ENCODE measurements at regions not wholly inside any gene's neighbourhood (a gene's known extent, or its start where the extent isn't known, plus 50 kb on each side); places are given as distances from the start of the nearest gene placed in this dataset.

GRCh38 chr16:5175266-5175665 is 77.7 kb upstream of the EEF2KMT start:
- Mint-ChIP-seq H3K36me3 (ENCODE audit: low read depth) (peaks cover 22% of the 10 kb centered on the region), H3K4me3 (no peak overlapping the region)
- no peak for ATAC-seq

GRCh38 chr16:5166486-5166885 is 68.9 kb upstream of the EEF2KMT start:
- peak; percentile 32 for DNase-seq (ENCODE audit: low spot score)
- no peak overlapping the region for H3K4me3 Mint-ChIP-seq
- H3K36me3 Mint-ChIP-seq (ENCODE audit: low read depth) = peaks cover 13% of the 10 kb centered on the region
- peaks cover 21% of the 10 kb centered on the region for H3K9me3 Mint-ChIP-seq
- Histone ChIP-seq H3K36me3 (ENCODE audit: insufficient read depth) (no peaks in the 10 kb centered on the region; the same call in 1 of the 2 replicates), H3K4me1 (ENCODE audit: insufficient read depth) (peaks cover 17% of the 10 kb centered on the region), H3F3A (replicated peaks; ENCODE audit: low read depth) (no peaks in the 10 kb centered on the region), H3K79me2 (replicated peaks; ENCODE audit: insufficient read depth) (no peaks in the 10 kb centered on the region), H3K9me2 (ENCODE audit: insufficient read depth) (0 out of 2 replicates have a peak, but pooled peaks cover under 1% of the 10 kb centered on the region), H4K20me1 (replicated peaks; ENCODE audit: insufficient read depth) (0 out of 2 replicates have a peak, but pooled peaks cover 3% of the 10 kb centered on the region), H2AFZ (peak overlapping the region; percentile 65; the same call in 1 of the 2 replicates), H3K4me2 (0 out of 2 replicates have a peak overlapping the region, but pooled peaks have one; percentile 48), H3K27me3 (ENCODE audit: insufficient read depth) (no peaks in the 10 kb centered on the region), H3K4me3 (no peak overlapping the region), H3K27ac (ENCODE audit: low read depth) (no peak overlapping the region)
- no peaks in the 10 kb centered on the region for H3K27me3 Mint-ChIP-seq (ENCODE audit: insufficient read depth, low read depth, poor library complexity)
- peaks cover 22% of the 10 kb centered on the region for H3K4me1 Mint-ChIP-seq
- peak; percentile 61 for ATAC-seq
- no peak overlapping the region; the same call in 1 of the 2 replicates for H3K27ac Mint-ChIP-seq
- TF ChIP-seq EZH2 (IDR thresholded peaks at IDR 0.05; ENCODE audit: low read depth, unreplicated experiment) = no peak
- TF ChIP-seq ZNF331 (CRISPR knock-in tag; IDR thresholded peaks at IDR 0.05; ENCODE audit: low read depth) = no peak
- no peak for TF ChIP-seq ETS1 (IDR thresholded peaks at IDR 0.05)
- TF ChIP-seq EZH2phosphoT487 (IDR thresholded peaks at IDR 0.05; ENCODE audit: unreplicated experiment) = no peak
- TF ChIP-seq JUNB (IDR thresholded peaks at IDR 0.05; ENCODE audit: unreplicated experiment) = no peak
- TF ChIP-seq STAT1 (IDR thresholded peaks at IDR 0.05; ENCODE audit: unreplicated experiment) = no peak
- TF ChIP-seq ZNF114 (CRISPR knock-in tag; IDR thresholded peaks at IDR 0.05) = no peak
- no peak for TF ChIP-seq CTCF (conservative IDR thresholded peaks at IDR 0.05; ENCODE audit: low read depth in 2 of 2)
- TF ChIP-seq POLR2AphosphoS5 (IDR thresholded peaks at IDR 0.05; ENCODE audit: low read depth) = no peak
- TF ChIP-seq NANOG (IDR thresholded peaks at IDR 0.05; ENCODE audit: borderline replicate concordance) = no peak
- no peak for TF ChIP-seq CREB1 (CRISPR knock-in tag; IDR thresholded peaks at IDR 0.05; ENCODE audit: low read depth)

More at GRCh38 chr16:5175266-5175665, 77.7 kb upstream of the EEF2KMT start:
- H3K79me2 ChIP-seq (replicated peaks; ENCODE audit: insufficient read depth) = no peaks in the 10 kb centered on the region; the same call in 1 of the 2 replicates
- peaks cover 31% of the 10 kb centered on the region for H3K9me3 Mint-ChIP-seq
- H3K4me1 Mint-ChIP-seq = peaks cover 8% of the 10 kb centered on the region; the same call in 2 of the 3 replicates
- no peak overlapping the region for H3K27ac Mint-ChIP-seq
- no peaks in the 10 kb centered on the region for H4K20me1 ChIP-seq (replicated peaks; ENCODE audit: insufficient read depth)
- peaks cover 3% of the 10 kb centered on the region for H3K27me3 Mint-ChIP-seq (ENCODE audit: insufficient read depth, low read depth, poor library complexity)
- TF ChIP-seq JUNB (IDR thresholded peaks at IDR 0.05; ENCODE audit: unreplicated experiment) = no peak
- TF ChIP-seq REST (IDR thresholded peaks at IDR 0.05; ENCODE audit: unreplicated experiment) = no peak
- TF ChIP-seq ZNF331 (CRISPR knock-in tag; IDR thresholded peaks at IDR 0.05; ENCODE audit: low read depth) = no peak
- TF ChIP-seq NANOG (IDR thresholded peaks at IDR 0.05; ENCODE audit: borderline replicate concordance) = no peak
- no peak for TF ChIP-seq POLR2AphosphoS5 (IDR thresholded peaks at IDR 0.05; ENCODE audit: low read depth)
- TF ChIP-seq CREB1 (CRISPR knock-in tag; IDR thresholded peaks at IDR 0.05; ENCODE audit: low read depth) = no peak
- no peak for TF ChIP-seq ZNF114 (CRISPR knock-in tag; IDR thresholded peaks at IDR 0.05)
- no peak overlapping the region for H3K4me2 ChIP-seq
- no peak for DNase-seq (ENCODE audit: low spot score)
- no peak overlapping the region for H3K4me3 ChIP-seq
- no peaks in the 10 kb centered on the region; the same call in 1 of the 2 replicates for H3K36me3 ChIP-seq (ENCODE audit: insufficient read depth)
- no peak overlapping the region for H2AFZ ChIP-seq
- H3K27me3 ChIP-seq (ENCODE audit: insufficient read depth) = no peaks in the 10 kb centered on the region
- H3K9me2 ChIP-seq (ENCODE audit: insufficient read depth) = peaks cover 10% of the 10 kb centered on the region
- H3F3A ChIP-seq (replicated peaks; ENCODE audit: low read depth) = no peaks in the 10 kb centered on the region
- no peak overlapping the region for H3K27ac ChIP-seq (ENCODE audit: low read depth)
- no peaks in the 10 kb centered on the region for H3K4me1 ChIP-seq (ENCODE audit: insufficient read depth)
